CD14-positive monocyte (primary cell): ENCODE measurements at regions not wholly inside any gene's neighbourhood (a gene's known extent, or its start where the extent isn't known, plus 50 kb on each side); places are given as distances from the start of the nearest gene placed in this dataset.

Source experiments
- DNase-seq, 3 donors: peaks; one replicate each; pipeline ENCODE4 v3.0.0-alpha.2; 2011 to 2022
- H2AFZ ChIP-seq: 2 replicates; pipeline ENCODE4 v1.6.0; 2012; ENCODE audit warnings: mild to moderate bottlenecking, low read depth, low read length, inconsistent platforms; ENCODE audit not compliant: insufficient read depth, poor library complexity, severe bottlenecking
- H3K27ac ChIP-seq, 2 donors: 1 replicate in 1 of 2; 2 replicates in 1 of 2; pipeline ENCODE4 v1.5.1; 2012 to 2013; ENCODE audit warnings: low read length in 2 of 2, control low read depth in 1 of 2, inconsistent platforms in 1 of 2, low read depth in 1 of 2, mild to moderate bottlenecking in 1 of 2
- H3K27me3 ChIP-seq, 2 donors: one replicate each; pipeline versions ENCODE4 v1.6.0 to v1.6.1; 2011 to 2013; ENCODE audit warnings: low read length in 2 of 2; ENCODE audit not compliant: control insufficient read depth in 2 of 2, insufficient read depth in 2 of 2
- H3K36me3 ChIP-seq, 2 donors: replicated peaks in 1 of 2; 1 replicate in 1 of 2; 2 replicates in 1 of 2; pipeline versions ENCODE4 v1.5.1 to v1.6.1; 2012 to 2013; ENCODE audit warnings: low read length in 2 of 2, control low read depth in 1 of 2, inconsistent platforms in 1 of 2, mild to moderate bottlenecking in 1 of 2; ENCODE audit not compliant: insufficient read depth in 2 of 2, control insufficient read depth in 1 of 2
- H3K4me1 ChIP-seq, 2 donors: 1 replicate in 1 of 2; 2 replicates in 1 of 2; pipeline versions ENCODE4 v1.5.1 to v1.6.1; 2012 to 2013; ENCODE audit warnings: low read length in 2 of 2, control low read depth in 1 of 2, inconsistent platforms in 1 of 2, mild to moderate bottlenecking in 1 of 2, moderate library complexity in 1 of 2; ENCODE audit not compliant: insufficient read depth in 2 of 2, control insufficient read depth in 1 of 2
- H3K4me2 ChIP-seq: replicated peaks from 2 replicates; pipeline ENCODE3; 2012; ENCODE audit warnings: low read length, moderate library complexity, mild to moderate bottlenecking; ENCODE audit not compliant: poor library complexity, severe bottlenecking; ENCODE audit errors: extremely low read depth
- H3K4me3 ChIP-seq, 3 experiments: fragments of 200-600 bp in 1 of 3; sonication (generic) in 1 of 3; replicated peaks in 1 of 3; 1 replicate in 2 of 3; 2 replicates in 1 of 3; pipeline ENCODE4 v1.5.1; 2011 to 2013; ENCODE audit warnings: low read length in 3 of 3, mild to moderate bottlenecking in 3 of 3, control low read depth in 2 of 3, low read depth in 2 of 3, inconsistent platforms in 1 of 3, moderate library complexity in 1 of 3
- H3K79me2 ChIP-seq: 2 replicates; pipeline ENCODE4 v1.6.0; 2012; ENCODE audit warnings: mild to moderate bottlenecking, control low read depth, inconsistent platforms, low read length, moderate library complexity; ENCODE audit not compliant: insufficient read depth
- H3K9ac ChIP-seq: 2 replicates; pipeline ENCODE4 v1.6.0; 2017; ENCODE audit warnings: low read length, mild to moderate bottlenecking; ENCODE audit not compliant: insufficient read depth, poor library complexity, severe bottlenecking
- H3K9me3 ChIP-seq, 2 donors: replicated peaks in 1 of 2; 1 replicate in 1 of 2; 2 replicates in 1 of 2; pipeline versions ENCODE4 v1.5.1 to v1.6.1; 2012 to 2013; ENCODE audit warnings: low read length in 2 of 2, control low read depth in 1 of 2; ENCODE audit not compliant: control insufficient read depth in 1 of 2, insufficient read depth in 1 of 2
- H4K20me1 ChIP-seq: 2 replicates; pipeline ENCODE4 v1.6.0; 2012; ENCODE audit warnings: mild to moderate bottlenecking, low read length, control low read depth, moderate library complexity; ENCODE audit not compliant: insufficient read depth
- H3K27ac Mint-ChIP-seq, 7 donors: one replicate each; pipeline ENCODE4 v1.8.0; 2020; ENCODE audit warnings: mild to moderate bottlenecking in 7 of 7, mixed read lengths in 7 of 7, moderate library complexity in 6 of 7, inconsistent platforms in 2 of 7
- H3K27me3 Mint-ChIP-seq, 3 donors: one replicate each; pipeline ENCODE4 v1.8.0; 2021 to 2022; ENCODE audit warnings: low read depth in 3 of 3, mild to moderate bottlenecking in 3 of 3, mixed read lengths in 3 of 3, moderate library complexity in 3 of 3, inconsistent platforms in 1 of 3
- H3K36me3 Mint-ChIP-seq, 2 donors: one replicate each; pipeline ENCODE4 v1.8.0; 2020; ENCODE audit warnings: mixed read lengths in 2 of 2, inconsistent platforms in 1 of 2, mild to moderate bottlenecking in 1 of 2
- H3K4me1 Mint-ChIP-seq: one replicate; pipeline ENCODE4 v1.8.0; 2020; ENCODE audit warnings: mild to moderate bottlenecking, mixed read lengths
- H3K4me3 Mint-ChIP-seq, 2 donors: one replicate each; pipeline ENCODE4 v1.8.0; 2020; ENCODE audit warnings: mild to moderate bottlenecking in 2 of 2, mixed read lengths in 2 of 2, moderate library complexity in 1 of 2
- H3K9me3 Mint-ChIP-seq, 7 donors: one replicate each; pipeline ENCODE4 v1.8.0; 2020 to 2022; ENCODE audit warnings: mixed read lengths in 7 of 7, mild to moderate bottlenecking in 6 of 7, moderate library complexity in 6 of 7, inconsistent platforms in 2 of 7
- WGBS: methylation state at CpG from one replicate; pipeline ENCODE4 v1.1.5; 2013; ENCODE audit warnings: missing lambda C conversion rate; ENCODE audit not compliant: insufficient coverage; 5-methylcytosine and 5-hydroxymethylcytosine counted together
- intact Hi-C, 2 donors: fragments of 100-400 bp; cut with micrococcal nuclease; formaldehyde crosslinking; loops; one replicate each; pipeline versions ENCODE4 v1.15.0 to v1.15.1; 2023
- TF ChIP-seq, protein P1 (sequence below): fragments of 200-600 bp; IDR thresholded peaks from one replicate; pipeline ENCODE4 v1.8.0; 2022; ENCODE audit warnings: antibody characterized with exemption, mild to moderate bottlenecking

GRCh38 chr16:9380221-9380620 lies 288.8 kb downstream of the HAPSTR1 start:
- no peaks in the 10 kb centered on the region for H4K20me1 ChIP-seq
- Mint-ChIP-seq H3K9me3 (peaks cover 0 to 21% (median 12%) of the 10 kb centered on the region in 7 donors), H3K27me3 (peaks cover 2 to 6% (median 4%) of the 10 kb centered on the region in 3 donors), H3K4me3 (no peak overlapping the region), H3K27ac (no peak overlapping the region), H3K36me3 (no peaks in the 10 kb centered on the region), H3K4me1 (peaks cover 17% of the 10 kb centered on the region)
- no peak overlapping the region for H3K9ac ChIP-seq
- H3K4me1 ChIP-seq, result peaks cover 5% of the 10 kb centered on the region in 2 donors
- TF ChIP-seq, protein P1, sequence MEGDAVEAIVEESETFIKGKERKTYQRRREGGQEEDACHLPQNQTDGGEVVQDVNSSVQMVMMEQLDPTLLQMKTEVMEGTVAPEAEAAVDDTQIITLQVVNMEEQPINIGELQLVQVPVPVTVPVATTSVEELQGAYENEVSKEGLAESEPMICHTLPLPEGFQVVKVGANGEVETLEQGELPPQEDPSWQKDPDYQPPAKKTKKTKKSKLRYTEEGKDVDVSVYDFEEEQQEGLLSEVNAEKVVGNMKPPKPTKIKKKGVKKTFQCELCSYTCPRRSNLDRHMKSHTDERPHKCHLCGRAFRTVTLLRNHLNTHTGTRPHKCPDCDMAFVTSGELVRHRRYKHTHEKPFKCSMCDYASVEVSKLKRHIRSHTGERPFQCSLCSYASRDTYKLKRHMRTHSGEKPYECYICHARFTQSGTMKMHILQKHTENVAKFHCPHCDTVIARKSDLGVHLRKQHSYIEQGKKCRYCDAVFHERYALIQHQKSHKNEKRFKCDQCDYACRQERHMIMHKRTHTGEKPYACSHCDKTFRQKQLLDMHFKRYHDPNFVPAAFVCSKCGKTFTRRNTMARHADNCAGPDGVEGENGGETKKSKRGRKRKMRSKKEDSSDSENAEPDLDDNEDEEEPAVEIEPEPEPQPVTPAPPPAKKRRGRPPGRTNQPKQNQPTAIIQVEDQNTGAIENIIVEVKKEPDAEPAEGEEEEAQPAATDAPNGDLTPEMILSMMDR, result no peak
- no peaks in the 10 kb centered on the region for H3K36me3 ChIP-seq
- WGBS, result 100% methylated on average over 1 of the region's 3 CpGs
- H3K27me3 ChIP-seq, result no peaks in the 10 kb centered on the region
- H3K4me2 ChIP-seq, result no peak overlapping the region
- H3K27ac ChIP-seq, result no peak overlapping the region
- DNase-seq, result no peak
- H3K9me3 ChIP-seq, result peaks cover 0 to 8% of the 10 kb centered on the region in 2 donors
- intact Hi-C loops, result no loop called here
- H2AFZ ChIP-seq, result no peak overlapping the region
- H3K4me3 ChIP-seq, result no peak overlapping the region
- H3K79me2 ChIP-seq, result no peaks in the 10 kb centered on the region

DNA sequence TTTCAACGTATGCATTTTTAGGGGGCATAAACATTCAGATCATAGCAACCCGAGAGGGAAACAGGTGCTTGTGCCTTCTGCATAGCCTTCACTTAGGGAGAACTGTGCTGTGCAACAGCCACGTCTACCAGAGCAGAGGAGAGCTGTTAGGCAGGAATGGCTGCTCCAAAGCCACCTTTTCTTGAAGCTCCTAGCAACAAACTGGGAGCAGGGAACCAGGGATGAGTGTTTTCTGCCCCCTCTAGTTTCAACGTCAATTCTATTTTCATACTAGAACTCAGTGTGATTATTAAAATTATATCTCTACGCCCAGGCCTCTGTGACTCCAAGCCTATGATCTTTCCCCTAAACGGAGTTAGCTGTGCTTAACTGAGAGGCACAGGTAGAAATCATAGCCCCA lies 290.0 kb downstream of the HAPSTR1 start:
- intact Hi-C loops, result no loop called here
- Mint-ChIP-seq H3K36me3 (no peaks in the 10 kb centered on the region), H3K27ac (no peak overlapping the region), H3K4me3 (no peak overlapping the region), H3K27me3 (peaks cover 2 to 4% (median 4%) of the 10 kb centered on the region in 3 donors), H3K9me3 (peaks cover 0 to 24% (median 18%) of the 10 kb centered on the region in 7 donors), H3K4me1 (peaks cover 17% of the 10 kb centered on the region)
- DNase-seq, result no peak
- no peaks in the 10 kb centered on the region for H3K36me3 ChIP-seq
- H3K27me3 ChIP-seq, result no peaks in the 10 kb centered on the region
- no peaks in the 10 kb centered on the region for H4K20me1 ChIP-seq
- peaks cover 0 to 6% of the 10 kb centered on the region in 2 donors for H3K9me3 ChIP-seq
- no peak overlapping the region for H3K27ac ChIP-seq
- 92% methylated on average over 5 of the region's 6 CpGs for WGBS
- H3K9ac ChIP-seq, result no peak overlapping the region
- no peak overlapping the region for H2AFZ ChIP-seq
- H3K4me2 ChIP-seq, result no peak overlapping the region
- TF ChIP-seq, protein P1, result no peak
- no peak overlapping the region for H3K4me3 ChIP-seq
- peaks cover 5% of the 10 kb centered on the region in 2 donors for H3K4me1 ChIP-seq
- no peaks in the 10 kb centered on the region for H3K79me2 ChIP-seq
